T-helper 2 cell treated with Interferon-gamma antibody and Interleukin-4, amounts not matched to agents 100 ng/mL and 5 ng/mL, for 36 hours (primary cell): ENCODE measurements at regions not wholly inside any gene's neighbourhood (a gene's known extent, or its start where the extent isn't known, plus 50 kb on each side); places are given as distances from the start of the nearest gene placed in this dataset.
"Not testable (repeated sequence)": the region's sequence is repeated elsewhere in the genome, so short reads cannot be mapped to it uniquely, and the experiment has no call there.

Source experiments
- intact Hi-C: fragments of 100-400 bp; cut with micrococcal nuclease; formaldehyde crosslinking; loops from one replicate; pipeline ENCODE4 v1.15.1; 2023

DNA sequence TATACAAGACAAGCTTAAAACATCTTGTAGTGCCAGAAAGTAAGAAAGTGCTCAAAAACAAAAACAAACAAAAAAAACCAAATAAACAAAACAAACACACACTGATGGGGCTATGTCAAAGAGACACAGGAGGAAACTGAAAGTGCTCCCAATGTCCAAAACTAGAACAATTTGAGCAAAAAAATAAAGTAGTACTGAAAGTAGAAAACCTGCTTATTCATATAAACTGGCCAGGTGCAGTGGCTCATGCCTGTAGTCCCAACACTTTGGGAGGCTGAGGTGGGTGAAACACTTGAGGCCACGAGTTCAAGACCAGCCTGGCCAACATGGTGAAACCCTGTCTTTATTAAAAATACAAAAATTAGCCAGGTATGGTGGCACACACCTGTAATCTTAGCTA, 129.9 kb downstream of the GLUL start:
- intact Hi-C loops = loop anchor here (10.0 kb wide), 1 partner anchor 117 kb away; no protein-coding TSS in a partner anchor

DNA sequence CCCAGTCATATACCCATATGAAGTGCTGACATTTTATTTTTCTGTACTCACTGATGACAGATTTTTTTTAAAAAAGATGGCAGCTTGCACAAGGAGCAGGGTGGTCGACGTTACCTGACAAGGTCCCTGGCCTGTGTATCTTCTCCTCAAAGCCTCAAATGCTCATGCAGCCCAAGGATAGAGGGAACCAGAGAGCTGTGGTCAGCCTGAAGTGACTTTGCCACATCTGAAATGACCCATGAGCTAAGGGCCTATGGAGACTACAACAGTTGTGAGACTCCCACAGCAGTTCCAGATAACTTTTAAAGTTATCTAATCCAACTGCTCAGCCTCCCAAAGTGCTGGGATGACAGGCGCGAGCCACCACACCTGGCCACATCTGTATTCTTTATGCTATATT, 131.1 kb downstream of the GLUL start:
- intact Hi-C loops = loop anchor here (10.0 kb wide), 1 partner anchor 116 kb away; no protein-coding TSS in a partner anchor

DNA sequence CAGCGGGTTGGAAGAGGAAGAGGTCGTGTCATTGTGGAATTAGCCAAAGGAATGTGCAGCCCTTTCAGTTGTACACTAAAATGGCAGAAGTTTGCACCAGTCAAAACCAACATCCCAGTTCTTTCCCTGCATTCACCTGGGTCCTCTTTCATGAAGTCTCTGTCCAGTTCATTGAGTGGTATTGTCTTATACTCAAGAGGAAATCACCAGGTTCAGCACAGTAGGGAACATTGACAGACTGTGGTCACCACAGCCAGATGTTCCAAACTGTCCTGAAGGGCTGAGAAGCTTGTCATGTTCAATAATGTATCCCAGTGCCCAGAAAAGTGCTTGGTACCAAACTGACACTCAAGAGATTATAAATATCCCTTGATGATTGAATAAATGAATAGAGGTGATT, 131.6 kb downstream of the GLUL start:
- intact Hi-C loops = loop anchor here (2.0 to 10.0 kb wide), 2 partner anchors 115 to 137 kb away; no protein-coding TSS in a partner anchor

DNA sequence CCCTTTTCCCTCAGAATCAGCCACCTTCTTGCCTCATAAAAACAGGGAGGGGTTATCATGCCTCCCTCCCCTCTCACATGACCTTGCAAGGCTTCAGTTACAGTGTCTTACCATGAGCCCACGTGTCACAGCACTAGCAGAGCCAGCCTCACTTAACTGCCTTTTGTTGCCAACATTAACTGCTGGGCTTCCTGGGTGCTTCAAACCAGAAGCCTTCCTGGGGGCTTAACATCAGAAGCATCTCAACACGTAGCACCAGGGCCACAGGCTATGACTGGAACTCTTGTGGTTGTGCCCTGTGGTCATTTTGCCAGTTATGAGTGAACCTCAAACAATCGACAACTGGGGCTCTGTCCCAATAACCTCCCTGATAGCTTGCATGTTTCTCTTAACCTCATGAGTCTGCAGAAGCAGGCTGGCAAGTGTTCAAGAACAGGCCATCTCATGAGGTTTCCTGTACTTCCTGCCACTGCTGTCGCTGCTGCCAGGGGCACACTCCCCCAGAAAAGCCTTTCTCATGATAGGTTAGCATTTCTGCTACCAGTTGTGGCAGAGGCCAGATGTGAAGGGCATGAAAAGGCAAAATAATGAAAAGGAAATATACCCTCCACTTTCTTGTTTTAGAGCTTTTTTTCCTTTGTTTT, 132.2 kb downstream of the GLUL start:
- intact Hi-C loops = loop anchor here (2.0 kb wide), 1 partner anchor 137 kb away; no protein-coding TSS in a partner anchor

DNA sequence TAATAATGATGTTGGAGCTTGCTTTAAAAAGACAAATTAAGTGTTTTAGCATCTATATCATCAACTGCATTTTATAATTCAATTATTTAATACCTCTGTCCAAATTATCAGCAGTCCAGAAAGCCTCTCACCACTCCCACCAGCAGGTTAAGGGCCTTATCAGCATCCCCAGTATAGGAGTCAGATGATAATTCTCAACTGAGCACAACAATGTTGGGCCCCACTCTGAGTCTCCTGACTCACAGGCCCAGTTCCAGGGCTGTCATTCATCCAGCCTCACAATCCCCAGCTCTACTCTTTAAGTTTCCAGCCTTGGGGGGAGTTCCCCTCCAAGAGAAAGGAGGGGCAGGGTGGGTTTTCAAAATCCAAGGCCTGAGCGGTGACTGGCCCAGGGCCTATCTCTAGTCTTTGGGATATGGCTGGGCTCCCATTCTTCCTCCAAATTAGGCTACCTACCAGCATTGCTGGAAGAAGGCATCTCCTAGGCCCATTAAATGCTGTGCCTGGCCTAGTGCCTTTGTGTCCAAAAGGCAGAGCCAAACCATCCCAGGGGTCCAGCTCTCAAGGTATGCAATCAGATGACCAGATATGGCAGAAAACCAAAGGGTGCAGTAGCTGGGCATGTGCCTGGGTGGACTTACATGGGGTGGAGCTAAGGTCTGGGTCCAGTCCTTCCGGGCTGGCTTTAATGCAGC, 134.1 kb downstream of the GLUL start:
- intact Hi-C loops = loop anchor here (2.0 kb wide), 1 partner anchor 139 kb away; no protein-coding TSS in a partner anchor

DNA sequence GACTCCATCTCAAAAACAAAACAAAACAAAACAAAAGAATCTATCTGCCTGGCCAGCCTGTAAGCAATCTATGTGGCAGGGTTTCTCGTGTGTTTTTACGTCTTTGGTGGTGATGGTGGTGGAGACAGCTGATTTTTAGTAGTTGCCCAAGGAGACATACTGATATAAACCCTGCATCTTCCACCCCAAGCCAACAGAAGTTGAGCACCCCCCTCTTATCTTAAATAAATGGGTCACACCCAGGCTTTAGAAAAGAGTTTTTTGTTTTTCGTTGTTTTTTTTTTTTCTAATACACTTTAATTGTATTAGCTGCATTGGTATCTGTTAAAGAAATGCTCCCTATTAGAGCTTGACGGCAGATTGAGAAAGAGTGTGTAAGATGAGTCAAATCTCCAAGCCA, 134.7 kb downstream of the GLUL start:
- intact Hi-C loops = no loop called here

DNA sequence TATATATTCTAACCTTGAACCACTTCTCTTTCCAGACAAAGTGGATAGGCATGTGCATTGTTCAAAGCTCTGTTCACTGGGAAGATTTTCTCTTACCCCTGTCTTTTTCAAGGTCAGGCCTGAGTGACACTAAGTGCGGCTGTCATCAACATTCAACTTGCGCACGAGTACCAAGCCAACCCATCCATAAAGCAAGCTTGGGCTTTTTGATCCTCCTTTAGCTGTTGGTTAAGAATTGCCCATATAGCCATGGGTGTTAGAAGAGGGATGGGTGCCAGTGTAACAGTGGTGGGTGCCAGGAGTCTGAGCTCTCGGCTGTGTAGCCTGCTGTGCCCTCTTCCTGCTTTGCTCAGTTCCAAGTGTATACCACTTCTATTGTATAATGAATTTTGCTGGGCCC, 136.1 kb downstream of the GLUL start:
- intact Hi-C loops = no loop called here

DNA sequence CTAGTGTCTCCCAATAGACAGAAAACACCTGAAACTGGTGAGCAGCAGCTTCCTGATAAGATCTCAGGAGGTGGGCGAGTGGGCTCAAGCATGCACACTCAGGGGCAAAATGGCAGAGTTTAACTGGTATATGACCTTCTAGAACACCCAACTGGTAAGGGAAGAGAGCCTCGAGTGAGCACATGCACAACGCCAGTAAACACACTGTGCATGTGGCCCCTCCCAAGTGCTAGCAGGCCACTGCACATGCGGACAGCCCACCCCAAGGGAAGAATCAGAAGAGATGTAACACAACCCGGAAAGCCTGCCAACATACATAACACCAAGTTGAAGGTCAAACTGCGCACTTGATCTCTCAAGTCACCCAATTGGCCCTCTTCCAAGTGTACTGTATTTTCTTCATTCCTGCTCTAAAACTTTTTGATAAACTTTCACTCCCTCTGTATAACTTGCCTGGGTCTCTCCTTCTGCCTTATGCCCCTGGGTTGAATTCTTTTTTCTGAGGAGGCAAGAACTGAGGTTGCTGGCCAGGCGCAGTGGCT, 138.2 kb downstream of the GLUL start:
- intact Hi-C loops = no loop called here

DNA sequence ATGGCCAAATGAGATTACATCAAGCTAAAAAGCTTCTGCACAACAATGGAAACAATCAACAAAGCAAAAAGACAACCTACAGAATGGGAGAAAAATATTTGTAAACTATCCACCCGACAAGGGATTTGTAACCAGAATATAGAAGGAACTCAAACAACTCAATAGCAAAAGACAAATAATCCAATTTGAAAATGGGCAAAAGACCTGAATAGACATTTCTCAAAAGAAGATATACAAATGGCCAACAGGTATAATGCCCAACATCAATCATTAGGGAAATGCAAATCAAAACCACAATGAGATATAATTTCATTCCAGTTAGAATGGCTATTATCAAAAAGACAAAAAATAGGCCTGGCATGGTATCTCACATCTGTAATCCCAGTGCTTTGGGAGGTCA, 140.0 kb downstream of the GLUL start:
- intact Hi-C loops = no loop called here

DNA sequence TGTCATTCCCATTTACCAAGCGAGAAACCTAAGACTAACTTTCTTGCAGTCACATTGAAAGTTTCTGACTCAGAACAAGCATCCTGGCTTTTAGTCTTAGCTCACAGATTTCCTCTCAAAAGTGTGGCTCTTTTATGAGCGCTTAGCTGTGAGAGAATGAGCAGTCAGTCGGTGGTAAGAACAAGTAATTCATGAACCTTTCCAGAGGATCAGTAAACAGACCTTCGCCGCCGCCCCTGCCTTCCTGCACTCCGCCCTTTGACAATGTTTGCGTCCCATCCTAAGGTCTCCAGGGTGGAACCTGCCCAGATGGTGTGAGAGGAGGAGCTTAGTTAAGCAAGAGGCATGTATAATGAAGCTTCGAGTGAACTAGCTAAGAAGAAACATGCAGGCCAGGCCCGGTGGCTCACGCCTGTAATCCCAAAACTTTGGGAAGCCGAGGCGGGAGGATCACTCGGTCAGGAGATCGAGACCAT, 142.4 kb downstream of the GLUL start:
- intact Hi-C loops = no loop called here

DNA sequence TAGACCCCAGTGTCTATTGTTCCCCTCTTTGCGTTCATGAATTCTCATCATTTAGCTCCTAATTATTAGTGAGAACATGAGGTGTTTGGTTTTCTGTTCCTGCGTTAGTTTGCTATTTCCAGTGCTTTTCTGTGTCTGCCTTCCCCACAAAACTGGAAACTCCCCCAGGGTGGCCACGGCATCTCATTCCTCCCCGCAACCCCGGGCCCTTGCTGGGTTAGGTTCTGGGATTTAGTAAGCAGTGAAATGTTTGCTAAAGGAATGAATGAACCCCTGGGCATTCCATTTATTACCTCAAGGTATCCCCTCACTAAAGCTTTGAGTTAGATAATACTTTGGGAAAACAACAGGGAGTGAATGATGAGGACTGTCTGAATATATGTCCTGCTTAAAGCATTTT, 142.9 kb downstream of the GLUL start:
- intact Hi-C loops = no loop called here

DNA sequence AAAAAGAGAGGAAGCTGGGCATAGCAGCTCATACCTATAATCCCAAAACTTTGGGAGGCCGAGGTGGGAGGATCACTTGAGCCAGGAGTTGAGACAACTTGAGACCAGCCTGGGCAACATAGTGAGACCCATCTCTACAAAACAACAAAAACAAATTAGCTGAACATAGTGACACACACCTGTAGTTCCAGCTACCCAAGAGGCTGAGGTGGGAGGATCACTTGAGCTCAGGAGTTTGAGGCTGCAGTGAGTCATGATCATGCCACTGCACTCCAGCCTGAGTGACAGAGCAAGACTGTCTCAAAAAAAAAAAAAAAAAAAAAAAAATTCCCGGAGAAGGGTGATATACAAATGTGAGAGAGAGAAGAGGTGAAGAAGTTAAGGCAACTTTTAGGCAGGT, 143.8 kb downstream of the GLUL start:
- intact Hi-C loops = not testable (repeated sequence)

DNA sequence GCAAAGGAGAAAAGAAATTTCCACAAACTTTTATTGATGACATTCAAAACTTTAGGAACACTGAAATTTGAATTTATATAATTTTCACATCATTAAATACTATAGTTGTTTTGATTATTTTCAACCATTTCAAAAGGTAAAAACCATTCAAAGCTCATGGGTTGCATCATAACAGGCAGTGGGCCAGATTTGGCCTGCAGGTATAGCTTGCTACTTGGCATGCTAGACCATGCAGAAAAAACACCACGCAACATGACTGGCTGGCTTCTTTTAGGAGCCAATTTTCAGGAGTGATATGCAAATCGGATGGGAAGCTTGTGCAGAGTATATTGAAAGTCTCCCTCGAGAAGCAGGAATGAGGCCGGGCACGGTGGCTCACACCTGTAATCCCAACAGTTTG, 144.8 kb downstream of the GLUL start:
- intact Hi-C loops = no loop called here

DNA sequence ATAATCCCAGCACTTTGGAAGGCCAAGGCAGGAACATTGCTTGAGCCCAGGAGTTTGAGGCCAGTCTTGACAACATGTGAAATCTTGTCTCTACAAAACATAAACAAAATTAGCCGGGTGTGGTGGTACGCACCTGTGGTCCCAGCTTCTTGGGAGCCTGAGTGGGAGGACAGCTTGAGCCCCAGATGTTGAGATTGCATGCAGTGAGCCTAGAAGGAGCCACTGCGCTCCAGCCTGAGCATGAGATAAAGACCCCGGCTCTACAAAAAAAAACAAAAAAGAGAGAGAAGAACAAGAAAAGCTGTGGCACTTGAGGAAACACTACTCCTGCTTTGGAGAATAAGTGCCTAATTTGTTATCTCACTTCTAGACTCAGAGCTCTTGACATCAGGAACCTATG, 146.6 kb downstream of the GLUL start:
- intact Hi-C loops = no loop called here

DNA sequence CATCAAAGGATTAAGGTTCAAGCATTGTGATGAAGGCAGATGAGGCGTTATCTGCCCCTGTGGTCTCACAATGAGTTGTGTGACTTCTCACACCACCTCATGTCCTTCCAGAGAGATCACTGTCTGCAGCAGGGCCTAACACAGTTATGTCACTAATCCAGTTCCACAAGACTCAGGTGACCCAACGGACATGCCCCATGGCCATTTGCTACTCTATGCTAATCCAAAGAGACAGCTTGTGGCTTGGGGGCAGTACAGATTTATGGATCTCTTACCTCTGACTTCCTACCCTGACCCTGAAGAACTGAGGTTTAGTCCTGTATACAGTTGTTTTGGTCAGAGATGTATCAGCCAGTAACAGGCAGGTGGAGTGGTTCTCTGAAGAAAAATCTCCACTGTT, 147.1 kb downstream of the GLUL start:
- intact Hi-C loops = no loop called here

DNA sequence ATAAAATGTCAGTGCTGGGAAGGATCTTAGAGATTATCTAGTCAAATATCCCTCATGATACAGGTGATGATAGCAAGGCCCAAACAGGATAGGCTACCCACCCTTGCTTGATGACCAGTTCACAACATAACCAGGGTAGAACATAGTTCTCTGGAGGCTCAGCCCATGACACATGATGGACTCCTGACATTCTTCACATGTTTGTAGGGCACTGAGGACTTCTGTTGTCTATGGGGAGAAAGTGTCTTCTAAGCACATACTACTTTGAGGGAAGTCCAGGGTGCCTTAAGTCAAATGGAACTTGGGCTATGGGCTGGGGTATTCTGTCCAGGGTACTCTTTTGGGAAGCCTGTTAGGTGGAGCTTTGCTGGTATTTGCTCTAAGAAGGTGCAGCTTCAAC, 148.9 kb downstream of the GLUL start:
- intact Hi-C loops = no loop called here

DNA sequence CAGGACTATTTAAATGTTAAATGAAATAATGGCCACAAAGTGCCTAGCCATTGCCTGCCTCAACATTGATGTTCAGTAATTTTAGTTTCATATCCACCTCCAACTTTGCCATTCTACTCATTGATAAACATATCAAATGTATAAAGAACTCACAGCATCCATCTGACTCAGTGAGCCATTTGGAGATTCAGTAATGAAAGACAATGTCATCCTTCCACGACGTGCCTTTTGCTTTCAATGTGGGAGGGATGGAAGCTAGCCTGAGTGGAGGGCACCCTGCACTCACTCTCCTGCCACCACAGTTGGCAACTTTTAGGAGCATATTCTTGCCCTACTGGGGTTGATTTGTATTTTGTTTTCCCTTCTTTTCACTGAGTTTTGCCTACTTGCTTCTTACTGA, 151.5 kb downstream of the GLUL start:
- intact Hi-C loops = no loop called here

DNA sequence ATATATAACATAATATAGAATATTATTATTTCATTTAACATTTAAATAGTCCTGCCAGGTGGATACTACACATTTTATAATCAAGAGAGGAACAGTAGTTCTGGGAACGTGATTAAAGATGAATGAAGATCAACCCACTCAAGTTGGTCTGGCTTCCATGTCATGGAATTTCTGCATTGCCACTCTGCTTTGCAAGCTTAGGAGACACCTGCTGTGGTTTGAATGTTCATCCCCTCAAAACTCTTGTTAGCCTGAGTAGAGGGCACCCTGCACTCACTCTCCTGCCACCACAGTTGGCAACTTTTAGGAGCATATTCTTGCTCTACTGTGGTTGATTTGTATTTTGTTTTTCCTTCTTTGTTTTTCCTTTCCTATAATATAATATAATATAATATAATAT, 153.2 kb downstream of the GLUL start:
- intact Hi-C loops = no loop called here

DNA sequence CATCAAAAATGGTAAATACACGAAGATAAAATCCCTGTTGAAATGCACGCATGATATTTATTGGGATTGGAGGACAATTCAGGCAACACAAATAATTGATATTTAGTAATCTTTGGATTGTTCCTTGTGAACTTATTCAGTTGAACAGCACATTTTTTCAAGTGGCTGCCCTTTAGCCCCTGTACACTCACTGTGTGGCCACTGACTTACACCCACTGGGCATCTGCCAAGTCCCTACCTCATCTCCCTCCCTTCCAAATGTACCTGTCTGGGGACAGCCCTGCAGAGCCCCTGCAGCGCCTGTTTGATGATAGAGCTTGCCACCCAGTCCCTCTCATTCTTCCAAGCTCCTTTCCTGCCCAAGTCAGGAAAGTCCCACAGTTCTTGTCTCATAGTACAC, 154.3 kb downstream of the GLUL start:
- intact Hi-C loops = no loop called here

DNA sequence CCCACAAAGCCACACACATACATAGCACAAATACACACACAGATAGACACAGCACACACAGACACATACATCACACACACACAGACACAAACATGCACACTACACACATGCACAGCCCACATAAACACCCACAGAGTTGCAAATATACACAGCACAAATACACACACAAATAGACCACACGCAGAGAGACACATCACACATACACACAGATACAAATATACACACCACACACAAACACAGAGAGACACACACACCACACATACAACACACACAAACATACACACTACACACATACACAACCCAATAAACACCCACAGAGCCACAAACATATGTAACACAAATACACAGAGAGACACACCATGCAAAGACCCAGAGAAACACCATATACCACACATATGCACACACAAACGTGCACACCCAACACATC, 154.9 kb downstream of the GLUL start:
- intact Hi-C loops = no loop called here

DNA sequence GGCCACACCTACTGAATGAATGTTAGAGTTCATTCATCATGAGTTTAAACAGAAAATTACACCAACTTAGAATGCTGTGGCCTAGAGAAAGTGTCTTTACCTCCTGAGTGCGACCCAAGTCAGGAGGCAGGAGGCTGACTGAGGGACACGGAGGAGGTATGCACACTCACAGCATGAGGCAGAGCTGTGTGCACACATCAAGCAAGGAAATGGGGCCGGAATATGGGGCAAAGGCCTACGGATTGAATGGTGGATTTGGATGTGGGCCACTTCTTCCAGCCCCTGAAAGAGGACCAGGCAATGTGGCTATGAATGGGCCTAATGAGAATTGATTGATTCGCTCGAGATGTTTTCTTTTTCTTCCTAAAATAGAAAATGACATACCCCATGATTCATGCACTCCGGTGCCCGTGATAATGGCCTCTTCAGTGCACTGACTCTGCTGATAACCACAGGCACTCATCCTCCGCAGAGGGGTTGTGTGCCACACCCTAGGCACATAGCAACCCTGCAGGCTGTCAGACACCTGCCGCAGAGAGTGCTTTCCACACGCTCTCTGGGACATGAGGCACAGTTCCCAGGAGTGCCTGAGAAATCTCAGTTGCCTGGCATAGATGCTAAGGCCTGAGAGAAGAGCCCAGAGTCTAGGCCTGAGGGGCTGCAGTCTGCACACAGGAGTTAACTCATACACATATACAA, 155.5 kb downstream of the GLUL start:
- intact Hi-C loops = no loop called here

DNA sequence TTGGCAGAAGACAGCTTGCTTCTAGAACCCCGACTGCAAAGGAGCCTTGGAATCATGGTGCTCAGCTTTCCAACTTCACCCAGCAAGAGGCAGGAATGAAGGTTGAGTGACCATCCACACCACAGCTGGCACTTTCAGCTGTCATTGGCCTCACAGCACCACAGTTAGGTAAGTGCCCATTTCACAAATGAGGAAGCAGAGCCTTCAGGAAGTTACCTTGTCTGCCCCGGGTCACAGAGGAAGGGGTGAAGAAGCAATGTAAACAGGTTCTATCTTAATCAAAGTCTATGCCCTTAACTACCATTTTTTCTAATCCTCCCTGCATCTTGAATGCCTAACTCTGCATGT, 156.0 kb downstream of the GLUL start:
- intact Hi-C loops = no loop called here
